NCI-H748 treated with DMSO at 0.1 percent for 48 hours (cell line): ENCODE measurements at regions not wholly inside any gene's neighbourhood (a gene's known extent, or its start where the extent isn't known, plus 50 kb on each side); places are given as distances from the start of the nearest gene placed in this dataset.
A peak's percentile ranks its signal among the peaks of the same experiment; 100 is the strongest.

Source experiments
- DNase-seq: peaks from one replicate; lab custom pipeline; 2025; lab: John Stamatoyannopoulos, UW

GRCh38 chr6:82646231-82646615 is 282.6 kb downstream of the TPBG start:
- DNase-seq, result no peak

GRCh38 chr6:82651845-82652335 is 288.3 kb downstream of the TPBG start:
- no peak for DNase-seq

- DNase-seq, result no peak
Measured at GRCh38 chr6:82679232-82679631, 315.6 kb downstream of the TPBG start.

GRCh38 chr6:82680192-82680591 is 316.6 kb downstream of the TPBG start:
- DNase-seq, result no peak

- DNase-seq, result no peak
Measured at GRCh38 chr6:82681119-82681714, 317.6 kb downstream of the TPBG start.

GRCh38 chr6:82686719-82687118 is 323.1 kb downstream of the TPBG start:
- no peak for DNase-seq

- DNase-seq, result no peak
Measured at GRCh38 chr6:82687855-82688254, 324.2 kb downstream of the TPBG start.

- no peak for DNase-seq
Measured at GRCh38 chr6:82690283-82690682, 326.7 kb downstream of the TPBG start.

- no peak for DNase-seq
Measured at GRCh38 chr6:82691997-82692396, 328.4 kb downstream of the TPBG start.

- DNase-seq, result peak; percentile 96
Measured at GRCh38 chr6:82693094-82693493, 329.5 kb downstream of the TPBG start.

- no peak for DNase-seq
Measured at GRCh38 chr6:82701341-82701740, 337.7 kb downstream of the TPBG start.

GRCh38 chr6:82702574-82702973 is 339.0 kb downstream of the TPBG start:
- no peak for DNase-seq

- no peak for DNase-seq
Measured at GRCh38 chr6:82703230-82703629, 339.6 kb downstream of the TPBG start.

- DNase-seq, result no peak
Measured at GRCh38 chr6:82704045-82704444, 340.4 kb downstream of the TPBG start.

GRCh38 chr6:82705579-82705978 is 342.0 kb downstream of the TPBG start:
- no peak for DNase-seq

GRCh38 chr6:82711105-82711827 is 347.6 kb downstream of the TPBG start:
- DNase-seq, result no peak

- no peak for DNase-seq
Measured at GRCh38 chr6:82711971-82712370, 348.4 kb downstream of the TPBG start.

GRCh38 chr6:82712389-82712788 is 348.8 kb downstream of the TPBG start:
- DNase-seq, result no peak

- DNase-seq, result no peak
Measured at GRCh38 chr6:82712826-82713225, 349.2 kb downstream of the TPBG start.

- no peak for DNase-seq
Measured at GRCh38 chr6:82720992-82721391, 344.6 kb downstream of the UBE3D start.

GRCh38 chr6:82735790-82736189 is 329.9 kb downstream of the UBE3D start:
- DNase-seq, result no peak

GRCh38 chr6:82737965-82738364 is 327.7 kb downstream of the UBE3D start:
- DNase-seq, result no peak

GRCh38 chr6:82738773-82739172 is 326.9 kb downstream of the UBE3D start:
- peak; percentile 71 for DNase-seq

- no peak for DNase-seq
Measured at GRCh38 chr6:82739303-82739702, 326.3 kb downstream of the UBE3D start.
